GM19324 (cell line): ENCODE measurements at regions not wholly inside any gene's neighbourhood (a gene's known extent, or its start where the extent isn't known, plus 50 kb on each side); places are given as distances from the start of the nearest gene placed in this dataset.

Experiments used
- ATAC-seq: cut with Tn5 transposase; IDR thresholded peaks from one replicate; pipeline ENCODE4 v1.9.1; 2021; ENCODE audit warnings: mild to moderate bottlenecking, moderate library complexity; ENCODE audit not compliant: unreplicated experiment, low FRiP score

DNA sequence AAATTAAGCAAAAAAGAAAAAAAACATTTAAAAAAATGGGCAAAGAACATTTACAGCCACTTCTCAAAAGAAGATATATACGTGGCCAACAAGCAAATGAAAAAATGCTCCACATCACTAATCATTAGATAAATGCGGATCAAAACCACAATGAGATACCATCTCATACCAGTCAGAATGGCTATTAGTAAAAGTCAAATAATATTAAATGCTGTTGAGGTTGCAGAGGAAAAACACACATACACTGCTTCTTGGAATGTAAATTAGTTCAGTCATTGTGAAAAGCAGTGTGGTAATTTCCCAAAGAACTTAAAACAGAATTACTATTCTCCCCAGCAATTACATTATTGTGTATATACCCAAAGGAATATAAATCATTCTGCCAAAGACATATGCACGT is 1189.0 kb downstream of the PCDH18 start:
- ATAC-seq, result no peak

DNA sequence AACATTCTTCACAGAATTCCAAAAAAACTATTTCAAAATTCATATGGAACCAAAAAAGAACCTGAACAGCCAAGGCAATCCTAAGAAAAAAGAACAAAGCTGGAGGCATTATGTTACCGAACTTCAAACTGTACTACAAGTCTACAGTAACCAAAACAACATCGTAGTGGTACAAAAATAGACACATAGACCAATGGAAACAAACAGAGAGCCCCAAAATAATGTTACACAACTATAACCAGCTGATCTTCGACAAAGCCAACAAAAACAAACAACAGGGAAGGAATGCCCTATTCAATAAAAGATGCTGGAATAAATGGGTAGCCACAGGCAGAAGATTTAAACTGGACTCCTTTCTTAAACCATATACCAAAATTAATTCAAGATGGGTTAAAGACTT is 1189.6 kb downstream of the PCDH18 start:
- ATAC-seq, result no peak

DNA sequence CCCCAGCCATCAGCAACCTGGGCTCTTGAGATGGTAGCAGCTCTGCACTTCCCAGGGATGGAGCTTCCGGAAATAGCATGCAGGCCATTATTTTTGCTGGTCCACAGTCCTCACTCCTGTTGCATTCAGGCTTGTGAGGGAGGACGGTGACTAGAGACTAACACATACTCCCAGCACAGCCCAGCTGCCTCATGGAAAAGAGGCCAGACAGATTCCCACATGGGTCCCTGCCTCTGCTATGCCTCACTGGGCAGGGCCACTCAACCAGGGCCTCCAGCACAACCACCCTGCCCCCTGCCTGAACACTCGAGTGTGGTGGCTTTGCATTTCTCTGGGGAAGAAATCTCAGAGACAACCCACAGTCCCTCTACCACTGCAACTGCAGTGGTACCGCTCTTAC is 1195.1 kb downstream of the PCDH18 start:
- ATAC-seq, result no peak

DNA sequence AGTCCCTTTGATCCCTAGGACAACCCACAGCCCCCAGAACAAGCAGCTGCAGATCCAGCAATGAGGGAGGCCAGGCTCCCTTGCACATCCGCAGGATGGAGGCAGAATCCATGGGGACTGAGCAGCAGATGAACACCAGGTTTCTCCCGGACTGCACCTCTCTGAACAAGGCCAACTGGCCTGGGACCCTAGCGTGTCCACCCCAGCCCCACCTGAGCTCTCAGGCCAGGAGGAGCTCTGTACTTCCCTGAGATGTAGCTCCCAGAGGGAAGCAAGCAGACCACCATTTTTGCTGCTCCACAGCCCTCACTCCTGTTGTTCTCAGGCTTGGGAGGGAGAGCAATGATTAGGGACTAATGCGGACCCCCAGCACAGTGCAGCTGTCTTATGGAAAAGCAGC is 1195.8 kb downstream of the PCDH18 start:
- no peak for ATAC-seq

DNA sequence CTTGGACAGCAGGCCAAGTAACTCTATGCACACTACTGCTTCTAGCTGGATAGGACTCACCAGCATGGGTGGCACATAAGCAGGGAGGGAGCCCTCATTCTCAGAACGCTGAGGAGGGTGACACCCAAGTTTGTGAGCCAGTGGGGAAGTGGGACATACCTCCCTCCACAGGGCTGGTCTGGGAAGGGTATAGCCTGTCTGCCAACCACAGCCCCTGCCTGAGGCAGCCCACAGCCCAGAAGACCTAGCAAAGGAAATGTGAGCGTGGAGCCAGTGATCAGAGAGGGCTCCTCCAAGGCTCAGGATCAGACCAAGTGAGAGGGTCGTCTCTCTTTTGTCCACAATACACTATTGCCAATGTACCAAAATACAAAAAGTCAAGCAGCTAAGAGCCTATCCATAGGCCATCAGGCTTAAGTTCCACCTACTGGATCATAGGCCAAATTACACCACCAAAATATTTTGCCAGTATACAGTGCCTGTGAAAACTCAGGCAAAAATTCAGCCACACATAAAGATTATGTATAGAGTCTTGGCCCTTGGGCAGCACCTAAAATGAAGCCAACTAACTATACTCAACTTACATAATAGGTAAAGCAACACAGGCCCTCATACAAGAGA is 1203.1 kb downstream of the PCDH18 start:
- no peak for ATAC-seq

DNA sequence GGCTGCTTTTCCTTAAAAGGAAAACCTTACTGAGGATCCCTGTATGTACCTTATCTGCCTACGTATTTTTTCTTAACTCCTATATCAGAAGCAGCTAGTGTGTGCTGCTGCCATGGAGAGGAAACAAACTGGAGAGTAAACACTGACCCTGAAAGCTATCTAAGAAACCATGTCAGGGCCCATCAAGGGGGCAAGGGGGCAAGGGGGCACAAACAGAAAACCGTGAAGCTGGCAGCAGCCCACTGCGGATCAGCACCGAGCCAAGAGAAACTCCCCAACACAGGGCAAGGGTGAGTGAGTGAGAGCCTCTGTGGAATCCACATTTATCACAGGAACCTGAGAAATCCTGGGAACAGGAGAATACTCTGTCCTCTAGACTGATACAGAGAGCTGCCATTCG is 1204.2 kb downstream of the PCDH18 start:
- ATAC-seq, result no peak

DNA sequence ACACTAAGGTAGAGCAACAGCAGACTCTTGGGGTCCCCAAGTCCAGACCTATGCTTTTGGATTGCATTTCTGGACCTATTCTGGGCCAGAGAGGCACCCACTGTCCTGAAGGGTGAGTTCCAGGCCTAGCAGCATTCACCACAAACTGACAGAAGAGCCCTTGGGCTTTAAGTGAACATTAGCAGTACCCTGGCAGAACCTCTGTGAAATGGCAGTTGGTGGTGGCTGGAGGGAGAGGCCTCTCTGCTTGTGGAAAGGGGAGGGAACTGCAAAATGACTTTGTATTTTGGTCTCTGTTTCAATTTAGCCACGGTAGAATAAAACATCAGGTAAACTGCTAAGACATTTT is 1211.9 kb downstream of the PCDH18 start:
- ATAC-seq, result no peak

DNA sequence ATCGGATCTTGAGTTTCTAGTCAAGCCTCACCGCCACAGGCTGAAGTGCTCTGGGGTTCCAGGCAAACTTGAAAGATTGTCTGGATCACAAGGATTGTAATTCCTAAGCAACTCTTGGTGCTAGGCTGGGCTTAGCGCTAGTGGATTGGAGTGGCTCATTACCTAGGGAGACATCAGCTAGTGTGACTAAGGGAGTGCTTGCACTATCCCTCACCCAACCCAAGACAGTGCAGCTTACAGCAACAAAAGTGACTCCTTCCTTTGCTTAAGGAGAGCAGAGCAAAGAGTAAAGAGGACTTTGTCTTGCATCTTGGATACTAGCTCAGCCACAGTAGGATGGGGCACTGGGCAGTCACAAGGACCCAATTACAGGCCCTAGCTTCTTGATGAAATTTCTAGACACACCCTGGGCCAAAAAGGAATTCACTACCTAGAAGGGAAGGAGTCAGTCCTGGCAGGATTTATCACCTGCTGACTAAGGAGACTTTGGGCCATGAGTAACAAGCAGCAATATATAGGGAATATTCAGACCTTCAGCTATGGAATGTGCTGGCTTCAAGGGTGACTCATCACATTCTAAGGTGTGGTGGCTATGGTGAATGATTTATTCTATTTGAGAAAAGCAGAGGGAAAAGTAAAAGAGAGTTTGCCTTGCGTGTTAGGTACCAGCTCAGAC is 1212.4 kb downstream of the PCDH18 start:
- ATAC-seq, result no peak

DNA sequence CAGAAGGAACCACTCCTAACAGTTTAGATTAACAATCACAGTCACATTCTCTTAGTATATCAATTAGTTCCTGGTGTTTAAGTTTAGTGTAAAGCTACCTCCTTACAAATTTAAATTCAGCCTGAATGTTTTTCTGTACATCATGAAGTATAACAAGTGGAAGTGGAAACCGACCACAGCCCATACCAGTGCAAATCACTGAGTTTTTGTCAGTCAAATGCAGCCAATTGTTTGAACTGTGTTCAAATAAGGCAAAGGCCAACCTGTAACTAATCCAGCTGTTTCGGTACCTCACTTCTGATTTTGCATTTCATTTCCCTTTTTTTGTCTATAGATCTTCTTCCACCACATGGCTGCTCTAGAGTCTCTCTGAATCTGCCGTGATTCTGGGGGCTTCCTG is 1215.3 kb downstream of the PCDH18 start:
- ATAC-seq, result no peak

DNA sequence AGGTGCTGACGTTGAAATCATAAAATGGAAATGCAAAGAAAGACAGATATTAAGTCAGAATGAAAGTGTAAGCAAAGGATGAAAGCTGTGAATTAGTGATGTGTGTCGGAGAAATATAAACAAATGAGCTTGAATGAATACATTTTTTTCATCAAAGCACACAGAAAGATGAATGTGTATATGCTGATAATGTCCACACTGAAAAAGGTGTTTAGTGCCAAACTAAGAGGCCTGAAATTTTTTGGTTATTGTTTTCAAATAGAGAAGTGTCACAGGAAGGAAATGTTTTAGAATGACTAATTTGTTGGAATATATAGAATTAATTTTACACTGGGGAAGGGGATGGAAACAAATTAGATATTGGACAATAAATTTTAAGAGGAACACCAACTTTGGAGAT is 1217.6 kb downstream of the PCDH18 start:
- no peak for ATAC-seq

DNA sequence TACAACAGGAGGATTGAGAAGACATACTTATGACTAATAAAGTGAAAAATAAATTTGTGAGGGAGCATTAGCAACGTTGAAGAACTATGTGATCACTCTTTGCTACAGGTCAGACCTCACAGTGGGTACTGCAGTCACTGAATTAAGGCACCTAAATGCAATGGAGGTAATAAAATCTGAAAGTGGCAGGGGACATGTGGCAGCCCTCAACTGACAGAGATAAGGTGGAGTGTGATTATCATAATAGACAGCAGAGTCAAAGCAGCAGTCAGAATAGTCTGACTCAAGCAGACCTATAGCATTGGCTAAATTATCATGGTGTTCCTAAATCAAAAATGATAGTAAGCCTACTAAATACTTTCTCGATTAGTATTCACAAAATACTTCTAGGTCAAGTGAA is 1220.5 kb downstream of the PCDH18 start:
- ATAC-seq, result no peak

DNA sequence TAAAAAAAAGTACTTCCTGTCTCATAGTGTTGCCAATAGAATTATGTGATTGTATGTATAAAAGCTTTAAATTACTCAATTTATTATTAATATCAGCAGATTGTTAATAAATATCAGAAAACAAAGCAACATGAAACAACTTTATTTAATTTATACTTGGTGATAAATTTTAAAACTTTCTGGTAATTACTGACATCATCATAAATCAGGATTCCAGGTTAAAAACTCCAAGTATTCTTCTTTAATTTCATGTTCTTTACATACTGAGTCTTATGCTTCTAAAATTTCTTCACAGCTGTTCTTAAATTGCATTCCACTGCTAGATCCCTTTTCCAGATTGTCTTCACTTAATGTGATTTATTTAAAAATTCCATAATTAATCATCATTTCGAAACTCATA is 1224.5 kb downstream of the PCDH18 start:
- ATAC-seq, result no peak

DNA sequence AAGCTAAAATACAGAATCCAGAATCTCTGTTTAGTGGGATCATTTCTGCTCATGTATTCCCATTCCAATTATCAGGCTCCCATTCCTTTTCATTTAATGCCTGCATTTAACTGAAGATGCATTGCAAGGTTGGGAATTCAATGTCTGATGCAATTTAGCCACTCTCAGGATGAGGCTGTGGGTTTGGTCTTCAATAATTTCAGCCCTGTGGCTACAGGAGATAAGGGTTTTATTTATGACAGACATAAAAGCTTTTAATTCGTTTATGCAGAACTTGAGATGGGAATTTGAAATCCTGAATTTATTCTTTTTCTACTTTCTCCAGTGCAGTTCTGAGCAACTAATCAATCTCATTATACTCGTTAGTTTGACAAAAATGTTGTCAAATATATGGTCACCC is 1225.9 kb downstream of the PCDH18 start:
- no peak for ATAC-seq

DNA sequence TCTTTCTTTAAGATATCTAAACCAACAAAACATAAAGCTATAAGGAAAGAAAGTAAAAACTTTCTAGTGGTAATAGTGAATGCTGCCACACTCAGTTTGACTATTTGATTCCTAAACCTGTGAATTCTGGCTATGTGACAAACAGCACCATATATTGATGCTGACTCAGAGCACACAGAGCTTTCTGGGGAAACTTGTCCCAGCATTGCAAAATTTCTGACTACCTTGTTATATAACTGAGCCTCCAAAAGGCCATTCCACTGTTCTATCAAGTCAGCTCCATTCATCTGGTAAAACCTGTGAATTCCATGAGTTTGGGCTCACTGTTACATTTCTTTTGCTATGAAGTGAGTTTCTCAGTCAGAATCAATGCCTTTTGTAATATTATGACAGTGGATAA is 1229.7 kb downstream of the PCDH18 start:
- no peak for ATAC-seq

DNA sequence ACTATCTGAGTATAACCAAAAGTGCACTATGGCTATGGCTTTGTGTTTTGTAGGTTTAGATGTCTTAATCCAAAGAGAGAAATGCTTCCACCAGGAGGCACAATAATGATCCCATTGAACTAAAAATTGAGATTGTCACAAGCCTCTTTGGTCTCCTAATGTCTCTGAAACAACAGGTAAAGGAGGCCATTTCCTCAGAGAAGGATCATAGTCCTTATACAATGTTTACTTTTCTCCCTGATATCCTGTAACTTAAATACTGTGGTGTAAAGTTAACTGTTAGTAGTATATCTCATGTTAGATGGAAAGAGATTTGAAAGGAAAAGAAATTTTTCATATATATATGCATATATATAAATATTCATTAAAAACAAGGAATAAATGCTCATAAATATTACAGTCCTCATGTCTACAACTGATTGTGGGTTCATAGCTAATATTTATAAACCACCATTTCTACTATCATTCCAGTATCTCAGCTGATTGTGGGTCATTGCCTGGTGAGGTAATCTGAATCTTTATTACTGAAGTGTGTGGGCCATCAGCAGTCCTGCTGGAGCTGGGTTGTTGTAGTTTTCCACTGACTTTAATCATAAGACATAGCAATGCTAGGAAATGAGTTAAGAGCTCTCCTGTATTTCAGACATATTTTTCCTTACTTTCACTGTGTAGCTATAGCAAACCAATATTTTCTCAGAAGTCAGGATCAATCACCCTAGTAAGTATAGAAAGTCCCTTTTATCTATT is 1230.4 kb downstream of the PCDH18 start:
- no peak for ATAC-seq

DNA sequence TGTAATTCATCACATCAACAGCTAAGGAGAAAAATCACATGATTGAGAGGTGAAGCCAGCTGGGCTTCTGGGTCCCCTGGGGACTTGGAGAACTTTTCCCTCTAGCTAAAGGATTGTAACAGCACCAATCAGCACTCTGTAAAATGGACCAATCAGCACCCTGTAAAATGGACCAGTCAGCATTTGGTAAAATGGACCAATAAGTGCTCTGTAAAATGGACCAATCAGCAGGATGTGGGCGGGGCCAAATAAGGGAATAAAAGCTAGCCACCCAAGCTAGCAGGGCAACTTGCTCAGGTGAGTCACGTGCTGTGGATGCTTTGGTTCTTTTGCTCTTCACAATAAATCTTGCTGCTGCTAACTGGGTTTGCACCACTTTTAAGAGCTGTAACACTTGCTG is 1248.3 kb downstream of the PCDH18 start:
- ATAC-seq, result no peak

DNA sequence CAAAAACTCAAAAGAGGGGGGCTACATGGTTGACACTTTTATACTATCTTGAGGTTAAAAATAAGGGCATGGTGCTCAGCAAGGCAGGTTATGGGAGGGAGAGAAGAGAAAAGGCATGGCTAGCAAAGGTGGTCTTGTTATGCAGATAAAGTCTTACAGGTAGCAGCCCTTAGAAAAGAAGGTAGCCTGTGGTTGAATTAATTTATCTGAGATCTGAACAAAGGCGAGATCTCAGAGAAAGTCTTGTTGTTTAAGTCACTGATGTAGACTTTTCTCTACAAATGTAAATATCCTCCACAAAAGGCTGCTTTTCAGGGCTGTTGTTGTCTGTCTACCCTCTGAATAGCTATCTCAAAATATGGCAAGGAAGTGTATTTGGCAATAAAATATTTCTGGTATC is 1250.4 kb downstream of the PCDH18 start:
- ATAC-seq, result no peak

DNA sequence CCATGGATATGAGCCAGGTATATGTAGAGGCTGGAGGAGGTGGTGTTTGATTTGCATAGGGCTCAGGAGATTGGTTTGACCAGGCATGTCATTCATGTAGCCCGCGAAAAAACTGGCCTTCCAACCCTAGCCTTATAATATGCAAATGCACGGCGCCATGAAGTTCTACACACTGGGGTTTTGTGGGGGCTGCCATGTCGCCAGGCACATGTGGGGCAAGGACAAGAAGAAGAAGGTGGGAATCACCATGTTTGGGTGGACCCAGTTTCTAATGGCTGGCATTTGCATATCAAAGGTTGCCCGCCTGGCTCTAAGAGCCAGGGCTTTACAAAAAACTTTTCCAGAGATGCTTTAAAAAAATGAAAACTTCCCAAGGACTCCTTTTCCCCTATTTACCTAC is 1251.0 kb downstream of the PCDH18 start:
- no peak for ATAC-seq

DNA sequence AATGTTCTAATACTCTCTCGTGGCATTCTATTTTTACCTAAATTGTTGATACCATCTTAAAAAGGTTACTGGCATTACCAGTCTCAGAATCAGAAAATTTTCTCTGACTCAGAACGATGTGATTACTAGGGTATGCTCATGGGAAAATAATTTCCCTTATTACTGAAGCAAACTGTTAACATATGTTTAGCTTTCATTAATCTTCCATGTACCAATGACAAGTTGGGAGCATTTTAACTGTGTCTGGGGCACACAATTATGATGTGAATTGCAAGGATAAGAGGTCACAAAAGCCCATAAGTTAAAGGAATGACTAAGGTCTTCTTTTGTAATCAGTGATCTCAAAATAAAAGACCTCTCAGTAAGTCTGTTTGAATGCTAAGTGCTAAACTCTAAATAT is 1254.6 kb downstream of the PCDH18 start:
- no peak for ATAC-seq

DNA sequence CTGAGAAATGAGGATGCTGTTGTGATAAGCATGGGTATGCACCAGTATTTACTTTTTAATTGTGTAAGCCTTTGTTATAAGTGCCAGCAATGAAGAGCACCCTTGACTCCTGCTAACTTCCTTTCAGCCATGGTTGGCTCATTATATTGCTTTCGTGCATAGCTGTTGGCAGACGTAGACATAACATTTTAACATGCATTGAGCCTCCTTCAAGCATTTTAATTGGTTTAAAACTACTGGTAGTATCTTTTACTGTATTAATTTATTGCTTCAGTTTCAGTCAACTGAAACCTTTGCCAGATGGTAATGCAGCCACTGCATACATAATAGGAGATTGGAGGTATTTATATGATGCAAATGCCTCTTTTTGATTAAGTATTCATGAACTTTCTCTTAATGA is 1285.4 kb downstream of the PCDH18 start:
- ATAC-seq, result no peak

DNA sequence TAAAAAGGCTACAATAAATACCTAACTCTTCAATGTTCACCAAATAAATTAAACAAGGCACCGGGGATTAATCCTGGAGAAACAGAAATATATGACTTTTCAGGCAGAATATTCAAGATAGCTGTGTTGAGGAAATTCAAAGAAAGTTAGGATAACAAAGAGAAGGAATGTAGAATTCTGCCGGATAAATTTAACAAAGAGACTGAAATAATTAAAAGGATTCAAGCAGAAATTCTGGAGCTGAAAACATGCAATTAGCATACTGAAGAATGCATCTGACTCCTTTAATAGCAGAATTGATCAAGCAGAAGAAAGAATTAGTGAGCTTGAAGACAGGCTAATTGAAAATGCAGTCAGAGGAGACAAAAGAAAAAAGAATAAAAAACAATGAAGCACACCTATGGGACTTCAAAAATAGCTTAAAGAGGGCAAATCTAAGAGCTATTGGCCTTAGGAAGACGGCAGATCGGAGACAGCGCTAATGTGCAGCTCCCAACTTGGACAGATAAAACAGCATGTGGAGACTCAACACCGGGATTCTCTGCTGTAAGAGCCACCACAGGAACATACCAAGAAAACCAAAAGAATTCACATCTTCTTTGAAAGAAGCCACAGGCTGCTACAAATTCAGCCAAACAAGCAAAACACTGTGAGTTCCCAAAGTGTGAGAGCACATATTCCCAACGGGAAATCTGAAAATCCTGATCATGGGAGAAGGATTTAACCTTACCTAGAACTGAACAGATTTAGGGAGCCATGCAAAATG is 1290.9 kb downstream of the PCDH18 start:
- ATAC-seq, result no peak
